ENCODE measurements at regions not wholly inside any gene's neighbourhood (a gene's known extent, or its start where the extent isn't known, plus 50 kb on each side); places are given as distances from the start of the nearest gene placed in this dataset.

DNA sequence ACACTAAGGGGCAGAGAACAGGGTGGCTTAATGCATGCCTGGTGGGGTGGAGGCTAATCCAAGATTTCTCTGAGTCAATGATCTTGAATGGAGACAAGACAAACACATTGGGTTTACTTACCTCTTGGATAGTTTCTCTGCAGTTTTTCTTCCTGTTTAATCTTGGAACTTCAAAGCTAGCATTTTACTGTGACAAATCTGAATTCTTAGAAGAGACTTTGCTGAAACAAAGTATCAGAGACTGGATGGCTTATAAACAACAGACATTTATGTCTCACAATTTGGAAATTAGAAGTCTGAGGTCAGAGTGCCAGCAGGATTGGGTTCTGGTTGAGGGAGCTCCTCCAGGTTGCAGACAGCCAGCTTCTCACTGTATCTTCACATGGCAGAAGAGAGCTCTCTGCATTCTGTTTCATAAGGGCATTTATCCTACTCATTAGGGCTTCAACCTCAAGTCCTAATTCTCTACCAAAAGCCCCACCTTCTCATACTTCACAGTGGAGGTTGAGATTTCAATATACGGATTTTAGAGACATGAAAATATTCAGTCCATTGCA is 921.8 kb downstream of the VRK1 start:
- no peak for DNase-seq (ENCODE audit: low read depth in 3 of 3)

DNA sequence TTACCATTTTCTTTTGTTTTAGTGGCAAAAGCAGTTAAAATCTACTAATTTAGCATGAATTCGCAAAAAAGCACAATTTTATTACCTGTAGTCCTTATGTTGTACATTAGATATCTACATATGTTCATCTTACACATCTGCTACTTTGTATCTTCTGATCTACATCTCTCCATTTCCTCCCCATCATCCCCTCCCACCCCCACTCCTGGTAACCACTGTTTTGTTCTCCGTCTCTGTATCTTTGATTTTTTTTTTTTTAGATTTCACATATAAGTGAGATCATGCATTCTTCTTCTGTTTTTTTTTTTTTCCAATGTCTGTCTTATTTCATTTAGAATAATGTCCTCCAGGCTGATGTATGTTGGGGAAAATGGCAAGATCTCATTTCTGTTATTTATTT is 922.7 kb downstream of the VRK1 start:
- DNase-seq (ENCODE audit: low read depth in 3 of 3), result no peak

DNA sequence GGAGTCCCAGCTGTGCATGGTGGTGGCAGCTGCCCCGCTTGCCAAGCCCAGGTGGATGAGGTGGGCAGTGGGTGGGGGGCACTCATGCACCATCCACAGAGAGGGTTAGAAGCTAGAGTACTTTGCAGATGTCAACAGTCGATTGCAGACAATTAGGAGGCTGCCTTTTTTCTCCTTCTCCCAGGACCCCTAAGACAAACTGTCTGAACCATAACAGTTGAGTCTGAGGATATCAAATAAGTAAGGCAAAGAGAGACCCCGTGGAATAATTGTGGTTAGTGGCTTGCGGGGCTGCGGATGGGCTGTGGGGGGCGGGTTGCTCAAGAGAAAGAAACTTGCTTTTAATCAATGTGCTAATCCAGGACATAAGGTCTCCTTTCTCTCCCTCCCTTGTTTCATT is 926.2 kb downstream of the VRK1 start:
- DNase-seq (ENCODE audit: low read depth in 3 of 3), result no peak

DNA sequence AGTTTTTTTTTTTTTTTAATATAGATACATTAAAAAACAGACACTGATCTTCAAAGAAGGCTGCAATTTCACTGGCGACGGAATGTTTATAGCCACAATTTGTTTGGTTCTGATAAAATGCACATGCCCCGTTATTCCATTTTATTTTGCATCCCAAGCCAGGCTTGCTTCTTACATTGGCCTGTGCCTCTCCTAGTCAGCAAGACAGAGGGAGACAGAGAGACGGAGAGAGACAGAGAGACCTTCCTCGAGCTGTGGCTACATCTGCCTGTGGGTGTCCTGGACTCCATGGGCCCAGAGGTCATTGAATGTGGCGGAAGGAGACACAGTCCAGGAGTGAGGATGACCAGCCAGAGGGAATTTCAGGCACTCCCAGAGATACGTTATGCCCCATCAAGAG is 926.6 kb downstream of the VRK1 start:
- DNase-seq (ENCODE audit: low read depth in 3 of 3), result no peak

DNA sequence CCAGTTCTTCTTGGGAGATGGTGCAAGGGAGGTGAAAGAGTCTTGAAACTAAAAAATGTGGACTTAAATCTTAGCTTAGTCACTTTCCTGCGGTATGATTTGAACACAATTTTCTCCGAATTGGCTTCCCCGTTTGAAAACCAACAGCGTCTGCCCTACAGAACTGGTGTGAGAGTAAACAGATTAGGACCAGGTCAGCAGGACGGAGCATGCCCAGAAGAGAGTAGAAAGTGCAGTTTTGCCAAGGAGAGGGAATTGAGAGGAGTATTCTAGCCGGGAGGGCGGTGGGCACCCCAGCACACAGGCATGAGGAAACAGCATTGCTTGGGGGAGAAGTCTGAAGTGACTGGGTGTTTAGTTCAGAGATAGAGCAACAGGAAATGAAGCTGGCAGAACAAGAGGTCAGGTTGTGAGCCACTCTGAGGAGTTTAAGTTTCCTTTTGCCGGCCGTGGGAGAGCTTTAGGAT is 927.1 kb downstream of the VRK1 start:
- DNase-seq (ENCODE audit: low read depth in 3 of 3), result no peak

DNA sequence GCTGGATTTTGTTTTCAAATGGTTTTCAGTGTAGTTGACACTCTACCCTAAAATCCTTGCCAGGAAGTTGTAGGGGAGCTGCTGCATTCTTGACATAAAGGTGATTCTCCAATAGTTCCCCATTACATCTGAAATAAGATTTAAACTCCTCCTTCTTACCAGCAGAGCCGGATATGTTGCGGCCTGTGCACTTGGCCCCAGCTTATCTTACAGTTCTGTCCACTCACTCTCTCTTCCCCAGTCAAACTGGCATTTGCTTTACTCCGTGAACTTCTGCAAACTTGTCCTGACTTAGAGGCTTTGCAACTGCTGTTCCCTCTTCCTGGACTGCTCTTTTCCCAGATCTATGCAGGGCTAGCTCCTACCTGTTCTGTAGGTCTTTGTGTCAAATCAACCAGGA is 929.5 kb downstream of the VRK1 start:
- DNase-seq (ENCODE audit: low read depth in 3 of 3), result no peak

DNA sequence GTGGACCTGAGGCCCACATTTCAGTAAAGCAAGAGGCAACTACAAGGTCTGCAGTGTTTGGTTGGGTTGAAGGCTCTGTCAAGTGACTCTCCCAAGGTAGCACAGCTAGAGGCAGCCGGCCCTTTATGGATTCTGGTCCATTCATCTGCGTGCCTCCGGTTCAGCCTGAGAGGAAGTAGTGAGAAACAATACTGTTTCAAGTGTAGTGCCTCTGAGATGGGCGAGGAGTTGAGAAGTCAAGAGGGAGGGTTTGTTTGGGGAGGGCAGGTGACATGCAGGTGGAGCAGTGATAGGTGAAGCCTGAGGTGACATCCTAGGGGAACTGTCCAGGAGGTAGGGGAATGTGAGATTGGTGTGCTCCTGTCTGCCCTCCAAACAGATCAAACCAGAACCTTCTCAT is 933.5 kb downstream of the VRK1 start:
- no peak for DNase-seq (ENCODE audit: low read depth in 3 of 3)

DNA sequence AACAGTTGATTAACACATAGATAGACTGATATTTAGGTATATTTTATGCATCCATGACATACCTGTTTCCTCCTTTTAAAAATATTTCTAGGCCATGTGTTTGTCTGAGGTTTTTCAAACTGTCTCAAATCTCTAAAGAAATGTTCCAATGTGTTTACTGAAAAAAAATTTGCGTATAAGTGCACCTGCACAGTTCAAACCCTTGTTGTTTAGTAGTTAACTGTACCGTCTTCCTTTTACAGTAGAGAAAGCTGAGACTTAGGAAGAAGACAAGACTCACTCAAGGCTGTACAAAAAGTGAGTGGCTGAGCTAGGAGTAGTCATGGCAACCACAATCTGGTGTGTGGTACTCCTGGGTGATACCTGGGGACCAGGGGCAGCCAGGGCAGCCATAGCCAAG is 934.6 kb downstream of the VRK1 start:
- DNase-seq (ENCODE audit: low read depth in 3 of 3), result no peak

DNA sequence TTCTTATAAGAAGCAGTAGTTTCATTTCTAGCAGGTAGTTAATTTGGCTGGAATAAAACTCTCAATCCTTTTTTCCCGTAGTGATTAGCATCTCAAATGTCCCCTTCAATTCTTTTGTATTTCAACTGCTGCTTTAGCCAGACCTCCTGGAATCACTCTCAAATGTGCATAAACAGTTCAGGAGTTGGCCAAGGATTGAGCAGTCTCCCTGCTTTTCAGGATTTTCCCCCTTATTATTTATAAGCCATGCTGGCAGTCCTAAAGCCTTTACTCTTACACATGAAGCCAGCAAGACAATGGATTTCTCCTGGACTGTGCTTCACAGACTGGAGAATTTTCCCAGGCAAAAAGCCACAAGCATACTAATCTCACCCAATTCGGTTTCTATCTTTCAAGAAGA is 950.1 kb downstream of the VRK1 start:
- DNase-seq (ENCODE audit: low read depth in 3 of 3), result no peak

DNA sequence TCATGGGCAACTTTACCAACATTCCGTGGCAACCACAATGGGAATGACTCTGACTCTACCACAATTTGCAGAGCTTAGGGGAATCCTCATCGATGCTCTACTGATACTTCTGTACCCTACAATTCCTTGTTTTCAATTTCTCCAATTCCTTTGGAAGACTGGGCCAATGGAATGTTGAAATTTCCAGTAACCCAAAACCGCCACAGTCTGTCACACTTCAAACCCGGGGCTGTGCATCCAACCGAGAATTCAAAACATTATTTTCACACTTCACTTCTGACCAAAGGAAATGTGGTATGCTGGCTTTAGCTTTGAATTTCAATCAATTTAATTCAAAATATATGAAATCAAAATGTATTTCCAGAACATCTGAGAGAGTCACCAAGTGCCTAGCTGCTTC is 951.4 kb downstream of the VRK1 start:
- no peak for DNase-seq (ENCODE audit: low read depth in 3 of 3)

DNA sequence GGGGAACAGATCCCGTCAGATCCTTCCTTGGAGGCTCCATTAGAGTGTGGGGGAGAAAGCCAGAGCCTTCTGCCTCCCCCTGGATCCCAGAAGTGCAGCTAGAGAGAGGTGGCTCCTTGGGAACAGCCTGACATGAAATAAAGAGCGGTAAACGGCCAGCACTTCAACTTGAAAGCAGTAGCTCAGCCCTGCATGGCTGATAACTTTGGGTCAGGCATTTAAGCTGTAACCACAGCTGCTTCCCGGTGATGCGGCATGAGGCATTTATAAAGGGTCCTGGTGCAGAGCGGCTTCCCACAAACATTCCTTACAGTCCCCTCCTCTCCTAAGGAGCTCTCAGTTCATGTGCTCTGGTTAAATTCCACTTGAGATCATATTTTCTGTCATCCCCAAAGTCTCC is 960.3 kb downstream of the VRK1 start:
- no peak for DNase-seq (ENCODE audit: low read depth in 3 of 3)

DNA sequence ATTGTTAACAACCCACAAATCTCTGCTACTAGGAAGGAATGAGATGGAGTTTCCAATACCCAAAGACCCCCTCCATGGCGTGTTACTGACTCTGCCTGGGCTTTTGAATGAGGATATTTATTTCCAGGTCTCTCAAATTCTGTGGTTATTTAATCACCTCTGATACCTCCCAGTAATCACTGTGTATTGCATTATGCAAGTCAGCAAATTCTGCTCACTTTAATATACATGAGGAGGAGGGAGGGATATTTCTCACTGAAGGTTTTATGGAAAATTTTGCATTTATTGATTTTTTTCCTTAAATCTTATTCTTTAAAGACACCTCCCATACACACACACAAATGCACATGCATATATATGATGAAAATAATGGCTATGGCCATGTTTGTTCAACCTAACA is 962.9 kb downstream of the VRK1 start:
- DNase-seq (ENCODE audit: low read depth in 3 of 3), result no peak

DNA sequence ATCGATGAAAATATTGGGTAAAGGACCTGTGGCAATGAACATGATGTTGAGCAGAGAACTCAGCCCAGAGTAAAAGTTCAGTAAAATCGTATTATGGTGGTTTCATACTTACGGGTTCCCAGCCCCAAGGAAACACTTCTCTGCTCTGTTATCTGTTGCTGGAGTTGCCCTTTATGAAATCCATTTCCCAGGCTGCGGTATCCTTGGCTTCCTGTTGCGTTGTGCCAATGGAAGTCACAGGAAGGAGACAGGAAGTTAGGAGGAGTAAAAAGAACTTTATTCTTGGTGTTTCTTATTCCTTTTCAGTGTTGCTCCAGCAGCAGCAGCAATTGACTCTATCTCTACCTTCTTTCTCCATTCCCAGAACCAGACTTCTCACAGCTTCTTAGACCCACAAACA is 965.2 kb downstream of the VRK1 start:
- DNase-seq (ENCODE audit: low read depth in 3 of 3), result no peak

DNA sequence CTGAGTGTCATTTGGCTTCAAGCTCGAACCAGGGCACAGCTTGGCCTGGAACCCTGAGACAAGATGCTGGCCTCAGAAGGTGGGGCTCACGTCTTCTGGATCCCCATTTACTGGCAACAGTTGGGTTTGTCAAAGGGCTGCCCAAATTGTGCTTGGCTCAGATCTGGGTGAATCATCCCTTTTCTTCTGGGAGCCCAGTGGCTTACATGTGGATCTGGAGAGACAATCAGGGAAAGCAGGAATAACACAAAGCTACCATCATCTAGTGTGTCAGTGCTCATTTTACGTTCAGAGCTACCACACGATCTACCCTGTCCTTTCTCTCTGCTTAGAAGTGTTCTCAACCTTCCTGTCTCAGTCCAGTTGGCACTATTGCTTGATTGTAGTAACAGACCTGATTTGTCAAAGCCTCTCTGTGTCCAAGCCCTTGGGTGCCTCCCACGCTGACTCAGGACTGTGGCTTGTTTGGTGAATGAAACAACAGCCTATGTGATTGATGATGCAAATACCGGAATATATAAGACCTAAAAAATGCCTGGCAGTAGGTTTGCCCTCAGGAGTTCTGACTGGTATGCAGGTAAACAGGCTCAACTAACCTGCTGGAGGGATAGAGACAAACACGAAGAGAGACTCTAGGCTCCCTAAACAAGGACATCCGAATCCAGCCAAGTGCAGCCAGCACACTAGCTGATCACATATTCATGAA is 974.3 kb downstream of the VRK1 start:
- no peak for DNase-seq (ENCODE audit: low read depth in 3 of 3)

DNA sequence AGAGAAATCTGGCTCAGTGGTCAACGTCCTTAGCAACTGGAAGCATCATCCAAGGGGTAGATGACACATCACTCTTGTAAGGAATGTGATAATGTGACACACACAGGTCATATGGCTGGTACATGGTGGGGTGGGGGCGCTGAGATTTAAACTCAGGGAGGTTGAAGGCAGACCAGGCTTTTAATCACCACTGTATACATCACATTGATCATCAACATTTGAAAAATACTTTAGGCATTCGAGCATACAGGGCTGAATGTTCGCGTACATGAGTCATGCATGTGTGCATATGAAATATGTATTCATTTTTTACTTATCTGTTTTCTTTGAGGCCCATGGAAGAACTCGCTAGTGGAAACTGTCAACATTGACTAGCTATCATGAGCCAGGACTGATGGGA is 976.4 kb downstream of the VRK1 start:
- no peak for DNase-seq (ENCODE audit: low read depth in 3 of 3)

DNA sequence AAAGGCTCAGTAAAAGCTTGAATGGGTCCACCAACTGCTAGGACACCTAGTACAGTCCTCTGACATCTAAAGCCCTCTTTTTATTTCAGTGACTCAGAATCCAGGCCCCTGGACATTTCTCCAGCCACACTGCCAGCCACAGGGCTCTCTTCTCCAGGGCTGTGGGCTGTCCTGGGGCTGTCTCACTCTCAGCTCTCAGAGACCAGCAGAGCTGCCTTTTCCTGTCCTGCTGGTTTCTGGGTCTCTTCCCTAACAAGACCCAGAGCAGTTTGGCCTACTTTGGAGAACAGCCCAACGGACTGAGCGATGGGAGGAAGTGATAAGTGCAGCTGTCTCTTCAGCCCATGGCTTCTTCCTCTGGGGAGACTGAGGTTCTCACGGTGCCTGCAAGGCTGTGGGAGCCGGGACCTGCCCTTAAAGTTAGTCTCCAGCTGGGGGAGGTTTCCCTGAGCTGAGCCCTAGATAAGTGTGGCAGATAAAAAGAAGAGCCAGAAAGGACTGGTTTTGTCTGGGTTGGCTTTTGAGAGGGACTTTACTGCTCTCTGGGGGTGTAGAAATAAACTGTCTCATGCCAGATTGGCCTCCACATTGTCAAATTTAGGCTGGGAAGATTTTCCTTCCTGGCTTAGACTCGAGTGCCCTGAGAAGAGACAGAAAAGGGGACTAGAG is 979.8 kb downstream of the VRK1 start:
- no peak for DNase-seq (ENCODE audit: low read depth in 3 of 3)

DNA sequence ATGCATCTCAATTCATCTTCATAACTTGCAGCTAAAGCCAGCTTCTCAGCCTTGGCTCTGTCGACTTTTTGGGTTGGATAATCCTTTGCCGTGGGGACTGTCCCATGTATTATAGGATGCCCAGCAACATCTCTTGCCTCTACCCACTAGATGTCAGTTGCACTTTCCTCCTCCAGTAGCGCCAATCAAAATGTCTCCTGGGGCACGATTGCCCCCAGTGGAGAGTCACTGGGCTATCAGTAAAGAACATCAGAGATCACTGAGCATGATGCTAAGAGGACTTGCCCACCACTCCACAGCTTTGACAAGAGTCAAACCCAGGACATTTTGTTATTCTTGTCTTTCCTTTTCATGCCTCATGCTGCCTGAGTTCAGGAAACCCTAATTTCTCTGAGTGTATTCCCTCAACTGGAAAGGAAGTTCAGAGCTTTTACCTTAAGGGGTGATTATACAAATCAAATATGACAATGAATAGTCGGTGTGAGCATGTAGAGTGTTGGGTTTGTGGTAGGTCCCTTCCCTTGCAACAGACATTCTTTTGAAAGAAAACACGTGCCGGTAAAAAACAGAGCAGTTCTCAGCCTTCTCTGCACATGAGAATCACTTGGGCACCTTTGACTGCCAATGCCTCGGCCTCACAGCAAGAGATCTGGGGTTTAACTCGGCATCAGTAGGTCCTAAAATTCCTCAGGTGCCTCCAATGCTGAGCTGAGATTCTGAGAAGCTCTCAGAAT is 980.6 kb downstream of the VRK1 start:
- DNase-seq (ENCODE audit: low read depth in 3 of 3), result no peak

DNA sequence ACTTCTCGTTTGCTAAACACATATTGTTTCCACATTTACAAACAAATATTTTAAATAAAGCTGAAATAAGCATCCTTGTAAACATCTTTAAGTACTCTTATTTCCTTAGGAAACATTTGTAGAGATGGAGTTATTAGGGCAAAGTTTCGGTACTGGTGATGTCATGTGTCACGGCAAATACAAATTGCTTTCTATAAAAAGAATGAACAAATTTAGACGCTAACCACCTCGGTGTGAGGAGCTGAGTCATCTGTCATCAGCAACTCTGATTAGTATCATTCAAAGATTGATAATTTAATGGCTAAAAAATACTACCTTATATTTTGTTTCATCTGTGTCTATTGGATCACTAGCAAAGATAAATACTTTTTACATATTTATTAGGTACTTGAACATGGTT is 982.0 kb downstream of the VRK1 start:
- DNase-seq (ENCODE audit: low read depth in 3 of 3), result no peak

DNA sequence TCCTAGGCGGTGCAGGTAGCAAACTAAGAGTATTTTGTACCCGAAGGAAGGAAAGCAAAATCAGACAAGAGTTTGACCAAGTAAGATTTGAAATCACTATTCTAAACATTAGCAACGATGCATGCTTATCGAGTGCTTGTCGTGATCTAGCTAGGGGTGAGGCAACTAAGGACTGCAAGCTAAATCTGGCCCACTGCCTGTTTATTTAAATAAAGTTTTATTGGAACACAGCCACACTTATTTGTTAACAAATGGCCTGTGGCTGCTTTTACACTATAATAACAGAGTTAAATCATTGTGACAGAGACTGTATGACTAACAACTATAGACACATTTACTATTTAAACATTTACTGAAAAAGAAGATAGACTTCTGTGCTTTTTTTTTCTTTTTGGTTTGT is 983.6 kb downstream of the VRK1 start:
- no peak for DNase-seq (ENCODE audit: low read depth in 3 of 3)

DNA sequence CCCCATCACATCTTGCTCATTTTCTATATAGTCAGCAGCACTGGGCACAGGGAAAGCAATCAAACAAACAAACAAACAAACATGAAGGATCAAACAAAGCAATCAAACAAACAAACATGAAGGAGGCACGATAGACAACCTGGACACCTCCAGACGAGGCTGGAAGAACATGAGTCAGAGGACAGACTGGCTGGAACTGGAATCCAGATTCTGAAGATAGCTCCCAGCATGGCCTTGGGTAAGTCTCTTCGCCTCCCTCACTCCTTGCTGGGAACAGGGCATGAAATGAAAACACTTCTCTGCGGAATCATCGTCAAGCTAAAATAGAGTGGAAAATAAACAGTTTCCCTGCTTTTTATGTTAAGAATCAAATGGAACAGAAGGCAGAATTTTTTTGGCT is 984.8 kb downstream of the VRK1 start:
- no peak for DNase-seq (ENCODE audit: low read depth in 3 of 3)

DNA sequence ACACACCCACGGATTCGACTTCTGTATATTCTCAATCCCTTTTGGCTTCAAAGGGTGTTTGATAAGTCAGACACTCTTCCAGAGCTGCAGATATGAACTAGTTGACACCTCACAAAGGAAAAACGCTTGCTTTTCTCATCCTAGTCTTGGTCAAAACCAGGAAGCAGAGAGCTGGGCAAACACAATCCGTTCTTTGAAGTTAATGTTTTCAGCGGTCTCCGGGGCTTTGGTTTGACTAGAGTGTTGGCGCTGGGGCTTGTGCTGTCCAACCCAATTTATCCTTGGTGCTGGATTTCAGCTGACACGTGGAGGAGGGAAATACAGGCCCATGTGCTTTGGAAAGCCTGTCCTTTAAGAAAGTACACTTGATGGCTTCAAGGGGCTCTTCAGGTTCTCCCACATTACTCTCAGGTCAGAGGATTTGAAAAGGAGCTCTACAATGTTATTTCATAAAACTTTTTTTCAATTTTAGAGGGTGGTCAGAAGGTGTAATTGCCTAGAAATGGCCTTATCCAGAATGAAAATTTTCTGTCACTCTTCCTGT is 985.8 kb downstream of the VRK1 start:
- no peak for DNase-seq (ENCODE audit: low read depth in 3 of 3)

DNA sequence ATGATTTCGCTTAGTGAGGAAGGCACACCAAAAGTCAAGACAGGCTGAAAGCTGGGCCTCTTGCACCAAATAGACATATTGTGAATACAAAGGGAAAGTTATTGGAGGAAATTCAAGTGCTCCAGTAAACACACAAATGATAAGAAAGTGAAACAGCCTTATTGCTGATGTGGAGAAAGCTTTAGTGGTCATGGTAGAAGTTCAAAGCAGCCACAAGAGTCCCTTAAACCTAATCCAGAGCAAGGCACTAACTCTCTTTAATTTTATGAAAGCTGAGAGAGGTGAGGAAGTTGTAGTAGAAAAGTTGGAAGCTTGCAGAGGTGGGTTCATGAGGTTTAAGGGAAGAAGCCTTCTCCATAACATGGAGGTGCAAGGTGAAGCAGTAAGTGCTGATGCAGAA is 988.3 kb downstream of the VRK1 start:
- DNase-seq (ENCODE audit: low read depth in 3 of 3), result no peak

DNA sequence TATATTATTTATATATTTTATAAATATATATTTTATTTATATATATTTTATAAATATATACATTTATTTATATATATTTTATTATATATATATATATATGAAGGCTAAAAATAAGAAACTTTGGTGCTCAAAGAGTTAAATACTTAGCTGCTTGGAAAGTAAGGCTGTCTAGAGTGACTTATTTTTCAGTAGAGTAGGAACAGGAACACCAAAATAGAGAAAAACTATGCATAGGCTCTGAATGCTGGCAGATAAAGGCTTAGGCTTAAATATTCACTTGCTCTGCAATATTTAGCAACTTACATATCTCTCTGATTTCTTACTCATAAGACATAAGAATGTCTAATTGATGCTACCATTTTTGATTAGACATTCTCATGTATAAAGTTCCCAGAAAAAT is 991.2 kb downstream of the VRK1 start:
- no peak for DNase-seq (ENCODE audit: low read depth in 3 of 3)

All from stimulated activated CD4-positive, alpha-beta T cell treated with anti-CD3 and anti-CD28 coated beads, TNF-alpha, amount 100 ng/mL, for 24 hours (primary cell).